Activated naive CD8-positive, alpha-beta T cell treated with anti-CD3 and anti-CD28 coated beads, Interleukin-2, amount 50 U/mL, for 24 hours (primary cell): ENCODE measurements at regions not wholly inside any gene's neighbourhood (a gene's known extent, or its start where the extent isn't known, plus 50 kb on each side); places are given as distances from the start of the nearest gene placed in this dataset.

Experiments used
- ATAC-seq: fragments of 150-1000 bp; cut with Tn5 transposase; one replicate; pipeline ENCODE4 v1.10.0; 2021
- DNase-seq: peaks from one replicate; pipeline ENCODE4 v3.0.0; 2021
- H3K27ac Mint-ChIP-seq: one replicate; pipeline ENCODE4 v1.8.0; 2021; ENCODE audit warnings: mild to moderate bottlenecking, mixed read lengths
- H3K27me3 Mint-ChIP-seq: one replicate; pipeline ENCODE4 v1.8.0; 2021; ENCODE audit warnings: mixed read lengths
- H3K36me3 Mint-ChIP-seq: one replicate; pipeline ENCODE4 v1.8.0; 2021; ENCODE audit warnings: low read depth, mixed read lengths
- H3K4me1 Mint-ChIP-seq: one replicate; pipeline ENCODE4 v1.8.0; 2021; ENCODE audit warnings: mixed read lengths
- H3K4me3 Mint-ChIP-seq: one replicate; pipeline ENCODE4 v1.8.0; 2021; ENCODE audit warnings: mild to moderate bottlenecking, moderate library complexity, mixed read lengths
- H3K9me3 Mint-ChIP-seq: one replicate; pipeline ENCODE4 v1.8.0; 2021; ENCODE audit warnings: mixed read lengths

DNA sequence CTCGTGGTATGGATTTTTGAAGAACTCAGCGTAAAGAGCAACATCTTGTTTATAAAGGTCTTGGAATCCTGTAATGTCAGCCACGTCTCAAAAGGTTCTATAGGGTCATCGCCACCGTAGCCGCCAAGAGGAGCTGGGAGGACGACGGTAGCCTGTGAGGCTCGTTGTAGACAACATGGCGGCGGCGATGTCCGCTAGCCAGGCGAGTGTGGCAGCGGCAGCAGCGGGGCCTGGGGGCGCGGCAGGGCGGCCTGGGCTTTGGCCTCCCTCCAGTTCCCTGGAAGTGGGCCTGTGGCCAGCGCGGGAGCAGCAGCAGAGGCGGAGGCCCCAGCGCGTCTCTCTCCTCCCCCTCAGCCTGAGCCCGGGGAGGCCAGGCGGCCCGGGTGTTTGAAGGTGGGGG lies 143.5 kb upstream of the PBDC1 start:
- no peaks in the 10 kb centered on the region for H3K27me3 Mint-ChIP-seq
- ATAC-seq (no peak), DNase-seq (no peak)
- no peak overlapping the region for H3K4me3 Mint-ChIP-seq
- H3K36me3 Mint-ChIP-seq, result no peaks in the 10 kb centered on the region
- H3K4me1 Mint-ChIP-seq, result no peaks in the 10 kb centered on the region
- H3K9me3 Mint-ChIP-seq, result no peaks in the 10 kb centered on the region
- no peak overlapping the region for H3K27ac Mint-ChIP-seq

DNA sequence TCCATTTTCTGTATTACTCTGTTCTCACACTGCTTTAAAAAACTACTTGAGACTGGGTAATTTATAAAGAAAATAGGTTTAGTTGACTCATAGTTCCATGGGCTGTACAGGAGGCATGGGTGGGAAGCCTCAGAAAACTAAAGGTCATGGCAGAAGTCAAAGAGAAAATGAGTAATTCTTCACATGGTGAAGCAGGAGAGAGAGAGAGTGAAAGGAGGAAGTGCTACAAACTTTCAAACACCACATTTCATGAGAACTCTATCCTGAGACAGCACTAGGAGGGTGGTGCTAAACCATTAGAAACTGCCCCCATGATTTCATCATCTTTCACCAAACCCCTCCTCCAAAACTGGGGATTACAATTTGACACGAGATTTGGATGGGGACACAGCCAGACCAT lies 108.0 kb upstream of the PBDC1 start:
- DNase-seq, result no peak
- Mint-ChIP-seq H3K9me3 (peaks cover 4% of the 10 kb centered on the region), H3K4me3 (no peak overlapping the region), H3K36me3 (no peaks in the 10 kb centered on the region), H3K27ac (peak overlapping the region; percentile 79), H3K27me3 (no peaks in the 10 kb centered on the region), H3K4me1 (peaks cover 8% of the 10 kb centered on the region)
- ATAC-seq, result peak; percentile 94

DNA sequence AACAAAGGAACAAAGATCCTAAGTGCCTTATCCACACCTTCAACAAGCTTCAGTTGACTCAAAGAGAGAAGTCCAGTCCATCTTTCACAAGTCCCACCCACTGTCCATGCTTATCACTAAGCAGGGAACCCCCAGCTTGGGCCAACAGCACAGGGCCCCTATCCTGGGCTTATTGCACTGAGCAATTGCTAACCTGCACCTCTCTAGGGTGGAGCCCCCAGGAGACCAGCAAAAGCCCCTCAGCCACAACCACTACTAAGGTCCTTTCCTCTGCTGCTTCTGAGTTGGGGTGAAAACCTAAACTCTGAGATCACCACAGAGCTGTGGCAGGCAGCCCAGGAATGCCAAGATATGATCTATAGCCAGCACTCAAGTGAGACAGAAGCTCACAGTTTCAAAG lies 96.7 kb upstream of the PBDC1 start:
- no peak overlapping the region for H3K27ac Mint-ChIP-seq

DNA sequence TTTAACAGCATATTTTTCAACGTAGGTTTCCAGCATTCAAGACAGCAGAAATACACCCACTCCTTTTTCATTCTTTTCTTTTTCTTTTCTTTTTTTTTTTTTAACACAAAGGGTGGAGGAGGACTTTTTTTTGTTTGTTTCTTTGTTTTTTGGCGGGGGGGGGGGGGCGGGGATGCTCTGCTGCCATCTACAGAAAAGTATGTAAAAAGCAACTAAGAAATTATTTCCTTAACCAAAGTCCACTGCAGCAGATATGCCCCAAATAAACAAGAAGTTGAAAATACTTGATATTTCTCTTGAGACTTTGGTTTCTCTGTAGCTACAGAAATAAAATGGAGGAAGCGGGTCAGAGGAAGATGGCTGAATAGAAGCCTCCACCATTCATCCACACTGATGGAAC lies 63.2 kb upstream of the PBDC1 start:
- Mint-ChIP-seq H3K4me3 (no peak overlapping the region), H3K27me3 (no peaks in the 10 kb centered on the region), H3K27ac (no peak overlapping the region), H3K4me1 (no peaks in the 10 kb centered on the region), H3K9me3 (no peaks in the 10 kb centered on the region), H3K36me3 (no peaks in the 10 kb centered on the region)
- no peak for DNase-seq
- no peak for ATAC-seq

More for the DNA sequence above, 96.7 kb upstream of the PBDC1 start:
- Mint-ChIP-seq H3K4me1 (no peaks in the 10 kb centered on the region), H3K27me3 (no peaks in the 10 kb centered on the region), H3K36me3 (no peaks in the 10 kb centered on the region), H3K9me3 (no peaks in the 10 kb centered on the region), H3K4me3 (no peak overlapping the region)
- DNase-seq, result no peak
- ATAC-seq, result no peak
